Choroid plexus epithelial cell (primary cell): ENCODE measurements at regions not wholly inside any gene's neighbourhood (a gene's known extent, or its start where the extent isn't known, plus 50 kb on each side); places are given as distances from the start of the nearest gene placed in this dataset.
A peak's percentile ranks its signal among the peaks of the same experiment; 100 is the strongest.
"Not testable (repeated sequence)": the region's sequence is repeated elsewhere in the genome, so short reads cannot be mapped to it uniquely, and the experiment has no call there.

Source experiments
- DNase-seq: peaks from one replicate; pipeline ENCODE4 v3.0.0-alpha.2; 2010; ENCODE audit warnings: low read depth
- H3K4me3 ChIP-seq: 2 replicates; pipeline ENCODE4 v1.5.1; 2011; ENCODE audit warnings: low read depth, mild to moderate bottlenecking, control low read depth, low read length, moderate library complexity
- CTCF ChIP-seq: conservative IDR thresholded peaks from 2 replicates; pipeline ENCODE4 v1.5.1; 2011; ENCODE audit warnings: low read depth, mild to moderate bottlenecking, control low read depth, inconsistent platforms, low read length, moderate library complexity

- not testable (repeated sequence) for DNase-seq, H3K4me3 ChIP-seq
These were observed 85.1 kb upstream of the MAP4 start for GRCh38 chr3:48101301-48101650.

GRCh38 chr3:48092270-48092669, 76.1 kb upstream of the MAP4 start:
- H3K4me3 ChIP-seq: no peak overlapping the region
- peak; percentile 20 for DNase-seq
- TF ChIP-seq CTCF: no peak

GRCh38 chr3:48090166-48090939, 74.1 kb upstream of the MAP4 start:
- no peak for DNase-seq
- no peak overlapping the region for H3K4me3 ChIP-seq
- TF ChIP-seq CTCF: no peak

- peak; percentile 98 for DNase-seq
- no peak for TF ChIP-seq CTCF
- peak overlapping the region; percentile 73 for H3K4me3 ChIP-seq
These were observed 72.7 kb upstream of the MAP4 start for GRCh38 chr3:48088749-48089466.

DNA sequence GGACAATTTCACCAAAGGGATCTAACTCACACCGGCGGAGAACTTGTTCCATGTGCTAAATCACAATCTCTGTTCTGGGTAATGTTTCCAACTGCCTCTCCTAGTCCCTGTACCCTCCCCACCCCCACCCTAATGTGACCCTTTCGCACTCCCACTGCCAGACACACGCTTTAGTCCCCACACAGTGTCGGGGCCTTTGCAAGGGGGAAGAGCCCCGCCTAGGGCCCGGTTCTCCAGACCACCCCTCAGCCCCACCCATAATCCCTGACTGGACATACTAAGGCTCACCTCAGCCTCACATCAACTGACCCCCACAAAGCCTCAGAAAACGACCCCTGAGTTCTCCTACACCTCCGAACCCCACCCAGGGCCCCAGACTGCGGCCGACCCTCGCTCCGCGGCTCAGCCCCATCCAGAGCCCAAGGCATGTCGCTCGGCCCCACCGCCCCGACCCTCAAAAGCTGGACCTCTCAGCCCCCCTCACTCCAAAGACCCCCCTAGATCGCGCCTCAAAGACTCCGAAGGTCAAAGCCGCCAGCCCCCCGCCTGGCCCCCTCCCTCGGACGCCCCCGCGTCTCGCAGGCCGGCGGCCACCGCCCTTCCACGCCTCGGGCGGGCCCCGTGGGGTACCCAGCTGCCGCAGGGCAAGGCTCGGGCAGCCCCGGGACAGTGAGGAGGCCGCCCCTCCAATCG, 72.0 kb upstream of the MAP4 start:
- TF ChIP-seq CTCF: no peak
- DNase-seq: no peak
- peak overlapping the region; percentile 73 for H3K4me3 ChIP-seq

DNA sequence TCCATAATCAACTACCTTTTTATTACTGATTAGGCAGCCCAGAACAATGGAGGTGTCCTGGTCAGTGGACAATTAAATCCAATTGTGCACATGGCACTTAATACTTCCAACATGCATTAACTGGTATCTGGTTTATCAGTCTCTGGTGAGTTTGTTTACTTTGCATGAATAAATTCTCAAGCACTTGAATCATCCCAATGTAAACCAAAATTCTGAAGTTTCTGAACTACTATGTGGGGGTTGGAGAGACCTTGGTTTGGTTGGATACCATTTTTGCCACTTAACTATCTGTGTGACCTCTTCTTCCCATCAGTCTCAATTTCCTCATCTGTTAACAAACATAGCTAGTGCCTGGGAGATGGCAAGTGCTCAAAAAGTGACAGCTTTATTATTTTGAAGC, 70.5 kb upstream of the MAP4 start:
- H3K4me3 ChIP-seq: peak overlapping the region; percentile 73
- TF ChIP-seq CTCF: no peak
- peak; percentile 73 for DNase-seq

DNA sequence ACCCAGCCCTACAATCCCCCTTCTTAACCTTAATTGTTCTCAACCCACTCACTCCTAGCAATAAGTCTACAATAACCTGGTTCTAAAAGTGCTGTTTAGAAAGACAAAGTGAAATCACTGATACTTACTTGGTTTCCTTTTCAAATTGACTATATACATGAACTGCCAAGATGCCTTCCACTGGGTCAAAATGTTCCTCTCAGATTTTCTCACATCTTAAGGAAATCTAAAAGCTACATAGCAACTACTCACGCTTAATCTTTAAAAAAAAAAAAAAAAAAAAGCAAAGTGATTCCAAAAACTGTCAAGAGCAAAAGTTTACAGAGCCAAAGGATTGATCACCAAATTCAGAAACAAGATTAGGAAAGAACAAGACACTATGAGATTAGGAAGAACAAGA, 68.7 kb upstream of the MAP4 start:
- no peak overlapping the region for H3K4me3 ChIP-seq
- no peak for TF ChIP-seq CTCF
- no peak for DNase-seq
